ENCODE measurements at regions not wholly inside any gene's neighbourhood (a gene's known extent, or its start where the extent isn't known, plus 50 kb on each side); places are given as distances from the start of the nearest gene placed in this dataset.
"Not testable (repeated sequence)": the region's sequence is repeated elsewhere in the genome, so short reads cannot be mapped to it uniquely, and the experiment has no call there.

DNA sequence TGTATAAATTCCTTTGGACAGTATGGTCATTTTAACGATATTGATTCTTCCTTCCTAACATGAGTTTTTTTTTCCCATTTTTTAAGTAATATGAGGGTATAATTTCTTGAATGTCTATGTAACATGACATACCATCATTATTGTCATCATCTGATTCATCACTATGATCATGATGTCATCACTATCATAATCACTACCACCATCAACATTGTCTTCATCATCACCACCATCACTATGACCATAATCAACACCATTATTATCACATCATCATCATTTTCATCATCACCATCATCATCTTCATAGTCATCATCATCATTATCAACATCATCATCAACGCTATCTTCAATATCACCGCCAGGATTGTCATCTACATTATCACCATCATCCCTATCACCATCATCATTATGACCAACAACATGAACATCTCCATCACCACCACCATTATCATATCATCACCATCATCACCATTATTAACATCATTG is 1377.2 kb downstream of the CDY2B start:
- TF ChIP-seq, protein P1, sequence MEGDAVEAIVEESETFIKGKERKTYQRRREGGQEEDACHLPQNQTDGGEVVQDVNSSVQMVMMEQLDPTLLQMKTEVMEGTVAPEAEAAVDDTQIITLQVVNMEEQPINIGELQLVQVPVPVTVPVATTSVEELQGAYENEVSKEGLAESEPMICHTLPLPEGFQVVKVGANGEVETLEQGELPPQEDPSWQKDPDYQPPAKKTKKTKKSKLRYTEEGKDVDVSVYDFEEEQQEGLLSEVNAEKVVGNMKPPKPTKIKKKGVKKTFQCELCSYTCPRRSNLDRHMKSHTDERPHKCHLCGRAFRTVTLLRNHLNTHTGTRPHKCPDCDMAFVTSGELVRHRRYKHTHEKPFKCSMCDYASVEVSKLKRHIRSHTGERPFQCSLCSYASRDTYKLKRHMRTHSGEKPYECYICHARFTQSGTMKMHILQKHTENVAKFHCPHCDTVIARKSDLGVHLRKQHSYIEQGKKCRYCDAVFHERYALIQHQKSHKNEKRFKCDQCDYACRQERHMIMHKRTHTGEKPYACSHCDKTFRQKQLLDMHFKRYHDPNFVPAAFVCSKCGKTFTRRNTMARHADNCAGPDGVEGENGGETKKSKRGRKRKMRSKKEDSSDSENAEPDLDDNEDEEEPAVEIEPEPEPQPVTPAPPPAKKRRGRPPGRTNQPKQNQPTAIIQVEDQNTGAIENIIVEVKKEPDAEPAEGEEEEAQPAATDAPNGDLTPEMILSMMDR (IDR thresholded peaks at IDR 0.05; ENCODE audit: low read depth, low read length, missing control alignments), result no peak
- H3K4me3 ChIP-seq (replicated peaks; ENCODE audit: low read depth, low read length), result no peak overlapping the region
- no peak for DNase-seq (ENCODE audit: extremely low read depth, low read depth)

DNA sequence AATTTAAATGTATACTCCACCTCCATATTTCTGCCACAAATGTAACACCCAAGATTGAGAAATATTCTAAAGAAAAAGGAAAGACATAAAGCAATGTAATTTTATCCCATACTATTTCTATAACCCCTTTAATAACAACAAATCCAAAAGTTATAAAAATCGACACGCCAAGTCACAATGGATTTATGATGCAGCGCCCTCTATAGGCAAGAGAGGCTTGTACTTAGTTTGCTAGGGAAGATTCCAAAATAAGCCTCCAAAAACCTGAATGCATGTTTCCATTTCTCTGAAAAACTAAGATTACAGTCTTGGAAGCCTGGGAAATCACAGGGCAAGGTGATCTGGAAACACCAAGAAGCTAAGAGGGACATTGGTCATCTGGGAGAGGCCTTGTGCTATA is 1389.3 kb downstream of the CDY2B start:
- H3K4me3 ChIP-seq (replicated peaks; ENCODE audit: low read depth, low read length), result no peak overlapping the region
- TF ChIP-seq, protein P1 (IDR thresholded peaks at IDR 0.05; ENCODE audit: low read depth, low read length, missing control alignments), result no peak
- DNase-seq (ENCODE audit: extremely low read depth, low read depth), result no peak

DNA sequence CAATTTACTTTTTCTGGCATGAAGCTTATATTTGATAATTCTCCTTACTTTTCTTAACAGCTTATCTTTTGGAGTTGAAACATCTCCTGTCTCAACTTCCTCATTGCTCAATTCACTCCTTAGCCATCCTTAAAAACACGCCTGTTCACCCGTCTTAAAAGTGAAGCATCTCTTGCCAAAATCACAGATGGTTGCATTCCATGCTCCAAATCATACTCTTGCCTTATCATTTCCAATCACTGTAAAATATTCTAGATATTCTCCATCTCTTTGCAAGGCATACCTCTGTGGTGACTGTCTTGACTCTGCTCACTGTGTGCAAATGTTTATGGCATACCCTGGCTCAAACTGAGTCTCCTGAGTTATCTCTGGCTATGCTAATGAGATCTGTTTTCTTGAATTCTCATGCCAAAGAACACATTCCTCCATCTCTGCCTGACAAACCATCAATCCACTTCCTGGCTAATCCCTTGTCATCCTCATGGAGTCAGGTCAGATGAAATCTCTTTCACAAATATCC is 1393.3 kb downstream of the CDY2B start:
- TF ChIP-seq, protein P1 (IDR thresholded peaks at IDR 0.05; ENCODE audit: low read depth, low read length, missing control alignments), result no peak
- no peak for DNase-seq (ENCODE audit: extremely low read depth, low read depth)

DNA sequence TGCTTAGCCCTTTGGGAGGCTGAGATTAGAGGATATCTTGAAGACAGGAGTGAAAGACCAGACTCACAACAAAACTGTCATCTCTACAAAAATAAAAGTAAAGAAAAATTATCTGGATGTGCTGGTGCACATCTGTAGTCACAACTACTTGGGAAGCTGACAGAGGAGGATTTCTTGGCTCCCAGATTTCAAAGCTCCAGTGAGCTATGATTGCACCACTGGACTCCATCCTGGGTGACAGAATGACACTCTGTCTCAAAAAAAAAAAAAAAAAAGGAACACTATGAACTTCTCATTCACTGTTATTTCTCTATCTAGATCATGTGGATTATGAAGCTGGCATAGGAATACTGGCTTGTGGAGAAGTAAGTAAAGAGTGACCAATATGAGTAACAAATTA is 1400.0 kb downstream of the CDY2B start:
- TF ChIP-seq, protein P1 (IDR thresholded peaks at IDR 0.05; ENCODE audit: low read depth, low read length, missing control alignments), result no peak
- no peak overlapping the region for H3K4me3 ChIP-seq (replicated peaks; ENCODE audit: low read depth, low read length)
- DNase-seq (ENCODE audit: extremely low read depth, low read depth), result no peak

More for the DNA sequence above, 1393.3 kb downstream of the CDY2B start:
- H3K4me3 ChIP-seq (replicated peaks; ENCODE audit: low read depth, low read length), result no peak overlapping the region

- no peak for DNase-seq (ENCODE audit: extremely low read depth, low read depth)
- H3K4me3 ChIP-seq (replicated peaks; ENCODE audit: low read depth, low read length), result no peak overlapping the region
- TF ChIP-seq, protein P1 (IDR thresholded peaks at IDR 0.05; ENCODE audit: low read depth, low read length, missing control alignments), result no peak
Observed at GRCh38 chrY:16474053-16474452, 1406.0 kb downstream of the CDY2B start.

DNA sequence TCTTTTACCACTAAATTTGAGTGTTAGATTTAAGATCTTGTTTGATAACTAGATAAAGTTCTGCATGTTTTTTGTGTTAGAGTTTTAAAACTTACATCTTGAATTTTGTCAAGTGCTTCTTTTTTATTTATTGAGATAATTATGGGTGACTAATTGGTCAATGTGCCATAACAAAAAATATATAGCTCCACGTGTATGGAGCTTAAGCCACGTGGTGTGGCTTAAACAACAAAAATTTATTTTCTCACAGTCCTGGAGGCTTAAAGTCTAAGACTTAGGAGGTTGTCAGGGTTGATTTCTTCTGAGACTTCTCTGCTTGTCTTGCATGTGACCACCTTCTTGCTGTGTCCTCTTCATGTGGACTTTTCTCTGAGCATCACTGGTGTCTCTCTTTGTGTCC is 1425.2 kb downstream of the CDY2B start:
- no peak for DNase-seq (ENCODE audit: extremely low read depth, low read depth)
- TF ChIP-seq, protein P1 (IDR thresholded peaks at IDR 0.05; ENCODE audit: low read depth, low read length, missing control alignments), result no peak
- H3K4me3 ChIP-seq (replicated peaks; ENCODE audit: low read depth, low read length), result no peak overlapping the region

DNA sequence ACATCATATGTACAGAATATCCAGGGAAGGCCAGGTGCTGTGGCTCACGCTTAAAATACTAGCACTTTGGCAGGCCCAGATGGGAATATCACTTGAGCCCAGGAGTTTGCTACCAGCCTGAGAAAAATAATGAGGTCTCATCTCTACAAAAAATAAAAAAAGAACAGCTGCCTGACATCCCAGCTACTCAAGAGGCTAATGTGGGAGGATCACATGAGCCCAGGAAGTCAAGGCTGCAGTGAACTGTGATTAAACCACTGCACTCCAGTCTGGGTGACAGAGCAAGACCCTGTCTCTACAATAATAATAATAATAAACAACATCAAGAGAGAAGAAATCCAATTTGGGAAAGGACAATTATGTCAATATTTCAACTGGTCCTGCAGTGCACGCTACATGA is 1433.9 kb downstream of the CDY2B start:
- TF ChIP-seq, protein P1 (IDR thresholded peaks at IDR 0.05; ENCODE audit: low read depth, low read length, missing control alignments), result no peak
- H3K4me3 ChIP-seq (replicated peaks; ENCODE audit: low read depth, low read length), result no peak overlapping the region
- no peak for DNase-seq (ENCODE audit: extremely low read depth, low read depth)

GRCh38 chrY:16409206-16409923 is 1470.7 kb downstream of the CDY2B start:
- not testable (repeated sequence) for DNase-seq (ENCODE audit: extremely low read depth, low read depth)

GRCh38 chrY:16379458-16379857 is 1500.6 kb downstream of the CDY2B start:
- H3K4me3 ChIP-seq (replicated peaks; ENCODE audit: low read depth, low read length); DNase-seq (ENCODE audit: extremely low read depth, low read depth): not testable (repeated sequence)

More at GRCh38 chrY:16409206-16409923, 1470.7 kb downstream of the CDY2B start:
- not testable (repeated sequence) for H3K4me3 ChIP-seq (replicated peaks; ENCODE audit: low read depth, low read length)

- not testable (repeated sequence) for DNase-seq (ENCODE audit: extremely low read depth, low read depth); H3K4me3 ChIP-seq (replicated peaks; ENCODE audit: low read depth, low read length)
Observed at GRCh38 chrY:16341592-16341991, 1538.4 kb downstream of the CDY2B start.
